DND-41 (cell line): ENCODE measurements at regions not wholly inside any gene's neighbourhood (a gene's known extent, or its start where the extent isn't known, plus 50 kb on each side); places are given as distances from the start of the nearest gene placed in this dataset.

Experiments
- EZH2 ChIP-seq: IDR thresholded peaks from 3 replicates; pipeline ENCODE4 v1.6.1; 2012; ENCODE audit warnings: borderline replicate concordance, low read depth, mild to moderate bottlenecking, moderate library complexity, low read length, inconsistent platforms; ENCODE audit not compliant: severe bottlenecking
- TF ChIP-seq, protein P1 (sequence below): IDR thresholded peaks from 2 replicates; pipeline ENCODE4 v1.5.1; 2012; ENCODE audit warnings: borderline replicate concordance, low read length, moderate library complexity, mild to moderate bottlenecking; ENCODE audit not compliant: poor library complexity, severe bottlenecking; ENCODE audit errors: extremely low read depth

DNA sequence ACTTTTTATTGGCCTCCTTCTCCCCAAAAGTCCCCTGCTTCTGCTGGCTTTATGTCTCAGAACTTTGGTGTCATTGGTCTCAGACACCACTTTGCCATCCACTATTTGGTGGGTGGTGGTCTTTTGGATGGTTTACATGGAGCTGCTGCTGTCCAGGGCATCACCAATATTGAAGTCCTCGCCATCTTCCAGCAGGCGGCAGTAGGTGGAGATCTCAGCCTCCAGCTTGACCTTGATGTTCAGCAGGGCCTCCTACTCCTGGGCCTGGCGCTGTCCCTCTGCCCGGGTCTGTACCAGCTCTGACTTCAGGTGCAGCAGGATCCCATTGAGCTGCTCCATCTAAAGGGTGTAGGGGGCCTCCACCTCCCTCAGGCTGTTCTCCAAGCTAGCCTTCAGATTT is 148.4 kb upstream of the FOXA2 start:
- TF ChIP-seq, protein P1, sequence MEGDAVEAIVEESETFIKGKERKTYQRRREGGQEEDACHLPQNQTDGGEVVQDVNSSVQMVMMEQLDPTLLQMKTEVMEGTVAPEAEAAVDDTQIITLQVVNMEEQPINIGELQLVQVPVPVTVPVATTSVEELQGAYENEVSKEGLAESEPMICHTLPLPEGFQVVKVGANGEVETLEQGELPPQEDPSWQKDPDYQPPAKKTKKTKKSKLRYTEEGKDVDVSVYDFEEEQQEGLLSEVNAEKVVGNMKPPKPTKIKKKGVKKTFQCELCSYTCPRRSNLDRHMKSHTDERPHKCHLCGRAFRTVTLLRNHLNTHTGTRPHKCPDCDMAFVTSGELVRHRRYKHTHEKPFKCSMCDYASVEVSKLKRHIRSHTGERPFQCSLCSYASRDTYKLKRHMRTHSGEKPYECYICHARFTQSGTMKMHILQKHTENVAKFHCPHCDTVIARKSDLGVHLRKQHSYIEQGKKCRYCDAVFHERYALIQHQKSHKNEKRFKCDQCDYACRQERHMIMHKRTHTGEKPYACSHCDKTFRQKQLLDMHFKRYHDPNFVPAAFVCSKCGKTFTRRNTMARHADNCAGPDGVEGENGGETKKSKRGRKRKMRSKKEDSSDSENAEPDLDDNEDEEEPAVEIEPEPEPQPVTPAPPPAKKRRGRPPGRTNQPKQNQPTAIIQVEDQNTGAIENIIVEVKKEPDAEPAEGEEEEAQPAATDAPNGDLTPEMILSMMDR: peak; percentile 10
- no peak for TF ChIP-seq EZH2
